WTC11 (cell line): ENCODE measurements at regions not wholly inside any gene's neighbourhood (a gene's known extent, or its start where the extent isn't known, plus 50 kb on each side); places are given as distances from the start of the nearest gene placed in this dataset.
"Not testable (repeated sequence)": the region's sequence is repeated elsewhere in the genome, so short reads cannot be mapped to it uniquely, and the experiment has no call there.

Experiments used
- ATAC-seq: fragments of 200-7000 bp; cut with Tn5 transposase; 2 replicates; pipeline ENCODE4 v1.10.0; 2021; ENCODE audit warnings: mild to moderate bottlenecking, moderate library complexity
- CTCF ChIA-PET: fragments of 300-600 bp; sonication (Branson Sonifier 250); formaldehyde crosslinking; loops from one replicate; lab custom pipeline; 2021; ENCODE audit warnings: antibody characterized with exemption; lab: Charles Lee
- POLR2A ChIA-PET: fragments of 350-600 bp; sonication (Branson Sonifier 250); formaldehyde crosslinking; loops from one replicate; lab custom pipeline; 2021; ENCODE audit warnings: antibody characterized with exemption; lab: Charles Lee
- DNase-seq: peaks from one replicate; pipeline ENCODE4 v3.0.0; 2021; ENCODE audit warnings: low spot score
- H3K27ac Mint-ChIP-seq: 2 replicates; pipeline ENCODE4 v1.8.0; 2021; ENCODE audit warnings: mixed read lengths
- H3K27me3 Mint-ChIP-seq: 2 replicates; pipeline ENCODE4 v1.8.0; 2021; ENCODE audit warnings: low read depth, mild to moderate bottlenecking, moderate library complexity, mixed read lengths
- H3K36me3 Mint-ChIP-seq: 2 replicates; pipeline ENCODE4 v1.8.0; 2021; ENCODE audit warnings: mixed read lengths
- H3K4me1 Mint-ChIP-seq: 2 replicates; pipeline ENCODE4 v1.8.0; 2022; ENCODE audit warnings: mixed read lengths
- H3K4me3 Mint-ChIP-seq: 2 replicates; pipeline ENCODE4 v1.8.0; 2021; ENCODE audit warnings: mild to moderate bottlenecking, moderate library complexity, mixed read lengths
- H3K9me3 Mint-ChIP-seq: 2 replicates; pipeline ENCODE4 v1.8.0; 2021; ENCODE audit warnings: mixed read lengths
- ATF2 ChIP-seq: sonication (generic); formaldehyde crosslinking; IDR thresholded peaks from 2 replicates; pipeline ENCODE4 v1.8.1; 2022; ENCODE audit warnings: low read depth, missing genetic modification reagents, borderline replicate concordance
- E2F4 ChIP-seq: sonication (generic); formaldehyde crosslinking; IDR thresholded peaks from 2 replicates; pipeline ENCODE4 v1.8.1; 2022; ENCODE audit warnings: low read depth, mild to moderate bottlenecking, moderate library complexity, missing genetic modification reagents, borderline replicate concordance
- FOXJ3 ChIP-seq: sonication (generic); formaldehyde crosslinking; IDR thresholded peaks from 2 replicates; pipeline ENCODE4 v1.9.0; 2021; ENCODE audit warnings: missing genetic modification reagents, mild to moderate bottlenecking, borderline replicate concordance
- FOXP1 ChIP-seq: sonication (generic); formaldehyde crosslinking; IDR thresholded peaks from 2 replicates; pipeline ENCODE4 v1.8.0; 2022; ENCODE audit warnings: missing genetic modification reagents, mild to moderate bottlenecking, moderate library complexity, borderline replicate concordance
- NFYB ChIP-seq: sonication (generic); formaldehyde crosslinking; conservative IDR thresholded peaks from 2 replicates; pipeline ENCODE4 v1.8.0; 2022; ENCODE audit warnings: low read depth, missing genetic modification reagents
- NR1H2 ChIP-seq: sonication (generic); formaldehyde crosslinking; IDR thresholded peaks from 2 replicates; pipeline ENCODE4 v1.9.0; 2021; ENCODE audit warnings: mild to moderate bottlenecking, moderate library complexity, missing genetic modification reagents
- SOX15 ChIP-seq: fragments of 250-450 bp; sonication (Bioruptor Pico); IDR thresholded peaks from 2 replicates; pipeline ENCODE4 v1.9.0; 2021; ENCODE audit warnings: mild to moderate bottlenecking
- ZBTB21 ChIP-seq: sonication (generic); formaldehyde crosslinking; IDR thresholded peaks from 2 replicates; pipeline ENCODE4 v1.8.1; 2023; ENCODE audit warnings: mild to moderate bottlenecking, missing genetic modification reagents, borderline replicate concordance
- ZNF138 ChIP-seq: sonication (generic); formaldehyde crosslinking; conservative IDR thresholded peaks from 2 replicates; pipeline ENCODE4 v1.8.1; 2022; ENCODE audit warnings: mild to moderate bottlenecking, moderate library complexity, missing genetic modification reagents
- ZNF263 ChIP-seq: sonication (generic); formaldehyde crosslinking; IDR thresholded peaks from 2 replicates; pipeline ENCODE4 v1.8.1; 2022; ENCODE audit warnings: low read depth, mild to moderate bottlenecking, moderate library complexity, missing genetic modification reagents
- ZNF532 ChIP-seq: fragments of 250-450 bp; sonication (Bioruptor Pico); IDR thresholded peaks from 2 replicates; pipeline ENCODE4 v1.9.0; 2021; ENCODE audit warnings: mild to moderate bottlenecking, borderline replicate concordance
- TF ChIP-seq, protein P1 (sequence below): sonication (generic); formaldehyde crosslinking; IDR thresholded peaks from 2 replicates; pipeline ENCODE4 v1.8.1; 2022; ENCODE audit warnings: mild to moderate bottlenecking, moderate library complexity, missing genetic modification reagents
- TF ChIP-seq, protein P2 (sequence below): sonication (generic); formaldehyde crosslinking; IDR thresholded peaks from 2 replicates; pipeline ENCODE4 v1.8.0; 2023; ENCODE audit warnings: missing genetic modification reagents

DNA sequence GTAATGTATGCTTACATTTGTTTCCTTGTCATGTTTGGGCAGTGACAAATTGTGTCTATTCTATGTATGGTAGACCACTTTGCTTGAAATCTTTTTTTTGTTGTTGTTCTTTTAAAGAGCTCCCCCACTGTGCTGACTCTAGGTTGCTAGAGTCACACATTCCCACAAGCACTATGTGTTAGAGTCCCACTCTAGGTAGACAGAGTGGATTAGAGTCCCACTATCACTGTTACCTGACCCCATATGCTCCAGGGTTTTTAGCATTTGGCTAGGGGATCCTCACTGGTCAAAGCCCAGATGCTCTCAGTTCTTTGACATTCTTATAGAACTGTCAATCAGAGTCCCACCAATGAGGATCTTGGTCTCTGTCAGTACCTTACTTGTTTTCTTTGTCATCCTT is 111.2 kb upstream of the TMSB4Y start:
- Mint-ChIP-seq H3K4me1 (0 out of 2 replicates have a peak, but pooled peaks cover 4% of the 10 kb centered on the region), H3K4me3 (no peak overlapping the region), H3K9me3 (no peaks in the 10 kb centered on the region), H3K36me3 (no peaks in the 10 kb centered on the region), H3K27ac (no peak overlapping the region), H3K27me3 (peaks cover 76% of the 10 kb centered on the region)
- ChIA-PET POLR2A (no interaction called here), CTCF (no interaction called here)
- TF ChIP-seq, protein P1, sequence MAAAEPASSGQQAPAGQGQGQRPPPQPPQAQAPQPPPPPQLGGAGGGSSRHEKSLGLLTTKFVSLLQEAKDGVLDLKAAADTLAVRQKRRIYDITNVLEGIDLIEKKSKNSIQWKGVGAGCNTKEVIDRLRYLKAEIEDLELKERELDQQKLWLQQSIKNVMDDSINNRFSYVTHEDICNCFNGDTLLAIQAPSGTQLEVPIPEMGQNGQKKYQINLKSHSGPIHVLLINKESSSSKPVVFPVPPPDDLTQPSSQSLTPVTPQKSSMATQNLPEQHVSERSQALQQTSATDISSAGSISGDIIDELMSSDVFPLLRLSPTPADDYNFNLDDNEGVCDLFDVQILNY (CRISPR knock-in tag): no peak
- TF ChIP-seq ZNF263 (CRISPR knock-in tag) (no peak), FOXP1 (no peak), ZNF532 (CRISPR knock-in tag) (no peak), NFYB (no peak), FOXJ3 (CRISPR knock-in tag) (no peak), SOX15 (CRISPR knock-in tag) (no peak), NR1H2 (CRISPR knock-in tag) (no peak), E2F4 (CRISPR knock-in tag) (no peak), ZBTB21 (CRISPR knock-in tag) (no peak), ZNF138 (no peak)
- TF ChIP-seq, protein P2, sequence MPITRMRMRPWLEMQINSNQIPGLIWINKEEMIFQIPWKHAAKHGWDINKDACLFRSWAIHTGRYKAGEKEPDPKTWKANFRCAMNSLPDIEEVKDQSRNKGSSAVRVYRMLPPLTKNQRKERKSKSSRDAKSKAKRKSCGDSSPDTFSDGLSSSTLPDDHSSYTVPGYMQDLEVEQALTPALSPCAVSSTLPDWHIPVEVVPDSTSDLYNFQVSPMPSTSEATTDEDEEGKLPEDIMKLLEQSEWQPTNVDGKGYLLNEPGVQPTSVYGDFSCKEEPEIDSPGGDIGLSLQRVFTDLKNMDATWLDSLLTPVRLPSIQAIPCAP (CRISPR knock-in tag): no peak
- DNase-seq: no peak
- ATAC-seq: no peak

- H3K4me1 Mint-ChIP-seq, ATAC-seq, H3K27me3 Mint-ChIP-seq, H3K4me3 Mint-ChIP-seq, DNase-seq, H3K27ac Mint-ChIP-seq: not testable (repeated sequence)
- Mint-ChIP-seq H3K36me3 (peaks cover 17% of the 10 kb centered on the region), H3K9me3 (peaks cover 40% of the 10 kb centered on the region)
- ChIA-PET CTCF (interaction anchor here (0.7 kb wide), 1 partner anchor 125 kb away, joined by 3 read pairs; no protein-coding TSS in a partner anchor), POLR2A (interaction anchor here (1.0 kb wide), 1 partner anchor 133 kb away, joined by 3 read pairs; the partner anchor contains the start of gene TMSB4Y)
Observed at GRCh38 chrY:13570931-13571330, 91.1 kb upstream of the UTY start.

GRCh38 chrY:13567186-13567585 is 87.4 kb upstream of the UTY start:
- no peak for DNase-seq
- Mint-ChIP-seq H3K4me1 (peaks cover 10% of the 10 kb centered on the region; the same call in 1 of the 2 replicates), H3K36me3 (peaks cover 14% of the 10 kb centered on the region), H3K4me3 (no peak overlapping the region), H3K9me3 (peaks cover 23% of the 10 kb centered on the region), H3K27me3 (peaks cover 3% of the 10 kb centered on the region; the same call in 1 of the 2 replicates), H3K27ac (no peak overlapping the region)
- CTCF ChIA-PET: no interaction called here
- POLR2A ChIA-PET: no interaction called here
- no peak for ATAC-seq
- TF ChIP-seq ATF2: no peak
